HUDEP-2 (cell line): ENCODE measurements at regions not wholly inside any gene's neighbourhood (a gene's known extent, or its start where the extent isn't known, plus 50 kb on each side); places are given as distances from the start of the nearest gene placed in this dataset.
"Not testable (repeated sequence)": the region's sequence is repeated elsewhere in the genome, so short reads cannot be mapped to it uniquely, and the experiment has no call there.

ENCODE experiments used
- DNase-seq, 76 experiments: peaks; one replicate each; lab custom pipeline; 2025; ENCODE audit not compliant: unreplicated experiment in 76 of 76; lab: John Stamatoyannopoulos, UW

DNA sequence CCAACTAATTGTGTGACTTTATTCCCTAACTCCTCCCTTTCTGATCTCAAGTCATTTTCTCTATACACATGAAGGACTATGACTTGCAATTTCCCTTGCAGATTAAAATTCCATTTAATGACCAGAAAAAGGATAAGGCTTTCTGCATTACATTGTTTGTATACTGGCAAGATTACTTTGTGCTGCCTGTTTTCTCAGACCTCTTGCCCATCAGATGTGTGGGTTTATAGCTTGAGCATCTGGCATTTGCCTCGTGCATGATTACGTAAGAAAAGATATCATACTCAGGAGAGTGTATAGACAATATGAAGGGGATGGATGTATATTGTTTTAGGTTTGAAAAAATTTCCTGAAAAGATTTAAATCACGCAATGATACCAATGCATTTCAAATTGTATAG, 593.8 kb upstream of the SLIT2 start:
- no peak for DNase-seq

GRCh38 chr4:19655666-19656065, 596.0 kb upstream of the SLIT2 start:
- DNase-seq, result no peak

- no peak for DNase-seq
Observed at GRCh38 chr4:19650903-19651864, 600.5 kb upstream of the SLIT2 start.

DNA sequence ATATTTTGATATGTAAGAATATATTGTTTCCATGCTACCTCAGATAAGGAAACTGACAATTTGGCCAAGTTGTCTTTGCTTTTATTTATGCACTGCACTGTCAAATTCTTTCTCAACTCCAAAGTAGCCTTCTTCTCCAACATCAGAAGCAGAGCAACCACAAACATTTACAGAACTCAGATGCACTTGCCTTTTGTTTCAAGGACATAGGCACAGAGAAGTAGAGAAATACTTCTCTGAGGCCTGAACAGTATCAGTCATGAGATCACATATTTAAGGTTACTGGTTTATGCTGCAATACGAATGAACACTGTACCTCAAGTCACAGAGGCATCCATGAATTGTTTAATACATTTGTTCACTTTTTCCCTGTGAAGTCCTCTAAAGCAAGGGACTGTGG, 606.1 kb upstream of the SLIT2 start:
- no peak for DNase-seq

DNA sequence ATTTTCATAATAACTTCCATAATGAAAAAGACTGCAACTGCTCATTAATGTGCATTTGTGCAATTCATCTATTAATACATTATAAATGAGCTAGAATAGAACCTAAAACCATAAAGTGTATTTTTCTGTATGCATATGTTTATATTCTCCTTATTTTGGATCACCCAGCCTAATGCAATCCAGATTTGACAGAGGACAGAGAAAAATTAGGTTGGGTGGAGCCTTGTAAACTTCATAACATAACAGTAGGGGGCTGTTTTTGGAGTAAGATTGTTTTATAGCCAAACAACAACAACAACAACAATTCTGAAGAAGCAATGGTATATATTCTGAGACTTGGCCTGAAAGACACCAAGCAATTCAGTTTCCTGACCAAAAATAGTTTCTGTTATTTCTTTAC, 615.3 kb upstream of the SLIT2 start:
- DNase-seq, result no peak

GRCh38 chr4:19631814-19632213, 619.9 kb upstream of the SLIT2 start:
- no peak for DNase-seq

DNA sequence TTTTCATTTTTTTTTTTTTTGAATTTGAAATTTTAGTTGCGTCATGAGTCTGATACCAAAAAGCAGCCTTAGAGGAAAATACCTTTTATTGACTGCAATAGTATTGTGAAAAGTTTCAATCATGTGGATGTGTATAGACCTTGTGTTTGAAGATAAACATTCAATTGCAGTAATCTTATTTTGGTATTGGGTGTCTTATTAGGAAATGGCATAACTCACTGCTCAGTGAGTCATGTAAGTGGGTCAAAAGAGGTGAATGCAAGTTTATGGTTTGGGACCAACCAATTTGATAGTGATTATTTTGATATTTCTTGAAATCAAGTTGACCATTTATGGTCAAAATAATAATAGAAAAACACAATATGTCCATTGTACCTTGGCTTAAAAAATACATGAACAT, 627.8 kb upstream of the SLIT2 start:
- DNase-seq, result no peak

DNA sequence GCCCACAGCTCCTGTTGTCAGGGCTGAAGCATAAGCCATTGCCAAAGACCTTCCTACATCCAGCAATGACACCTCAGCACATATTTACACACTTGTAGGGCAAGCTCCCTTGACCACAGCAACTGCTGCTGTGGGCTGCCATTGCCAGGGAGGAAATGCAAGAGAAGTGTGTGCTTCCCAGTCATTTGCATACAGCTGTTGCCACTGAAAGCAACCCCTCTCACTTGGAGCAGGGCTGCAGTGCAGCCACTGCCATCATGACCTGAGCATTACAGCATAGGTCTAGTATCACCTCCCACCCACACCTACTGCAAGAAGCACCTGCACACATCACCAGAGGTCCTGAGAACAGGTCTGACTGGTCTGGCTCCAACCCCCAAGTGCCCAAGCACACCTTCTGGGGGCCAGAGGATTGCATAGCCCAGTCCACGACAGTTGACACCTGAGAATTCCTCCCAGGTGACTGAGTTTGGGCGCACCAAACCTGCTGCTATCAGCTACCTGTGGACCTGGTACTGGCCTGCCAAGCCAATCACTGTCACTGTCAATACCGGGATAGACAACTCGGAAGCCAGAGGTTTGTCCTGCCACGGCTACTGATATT, 636.5 kb upstream of the SLIT2 start:
- no peak for DNase-seq

DNA sequence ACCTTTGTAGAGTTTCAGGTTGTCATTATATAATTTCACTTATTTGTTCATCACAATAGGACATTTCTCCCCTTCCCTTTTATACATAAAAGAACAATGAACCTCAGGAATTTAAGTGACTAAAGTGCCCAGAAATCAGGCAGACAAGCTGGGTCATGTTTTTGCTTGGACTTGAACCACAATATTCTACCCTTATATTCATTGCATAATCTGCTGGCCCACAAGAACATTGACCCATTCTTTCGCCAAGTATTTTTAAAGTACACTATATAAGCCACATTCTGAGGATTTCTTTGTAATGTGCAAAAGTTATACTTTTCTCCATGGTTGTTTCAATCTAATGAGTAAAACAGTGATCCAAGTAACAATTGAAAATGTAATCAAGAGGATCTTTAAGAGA, 637.5 kb upstream of the SLIT2 start:
- no peak for DNase-seq

GRCh38 chr4:19596342-19596741, 655.4 kb upstream of the SLIT2 start:
- no peak for DNase-seq

DNA sequence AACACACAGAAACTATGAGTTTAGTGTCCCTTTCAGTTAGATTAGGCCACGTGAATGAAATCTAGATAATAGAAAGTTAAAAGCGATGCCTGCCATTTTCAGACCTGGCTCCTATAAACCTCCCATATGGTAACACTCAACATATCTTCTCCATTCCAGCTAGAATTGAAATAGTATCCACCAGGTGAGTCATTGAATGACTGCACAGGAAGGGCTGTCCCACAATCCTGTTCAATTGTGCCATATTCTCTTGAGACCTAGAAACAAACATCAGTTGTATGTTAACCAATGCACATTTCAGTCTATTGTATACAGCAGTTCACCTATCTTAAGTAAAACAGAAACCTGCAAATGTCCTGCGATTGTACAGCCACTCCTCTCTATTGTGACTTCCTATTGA, 659.3 kb upstream of the SLIT2 start:
- DNase-seq, result no peak

DNA sequence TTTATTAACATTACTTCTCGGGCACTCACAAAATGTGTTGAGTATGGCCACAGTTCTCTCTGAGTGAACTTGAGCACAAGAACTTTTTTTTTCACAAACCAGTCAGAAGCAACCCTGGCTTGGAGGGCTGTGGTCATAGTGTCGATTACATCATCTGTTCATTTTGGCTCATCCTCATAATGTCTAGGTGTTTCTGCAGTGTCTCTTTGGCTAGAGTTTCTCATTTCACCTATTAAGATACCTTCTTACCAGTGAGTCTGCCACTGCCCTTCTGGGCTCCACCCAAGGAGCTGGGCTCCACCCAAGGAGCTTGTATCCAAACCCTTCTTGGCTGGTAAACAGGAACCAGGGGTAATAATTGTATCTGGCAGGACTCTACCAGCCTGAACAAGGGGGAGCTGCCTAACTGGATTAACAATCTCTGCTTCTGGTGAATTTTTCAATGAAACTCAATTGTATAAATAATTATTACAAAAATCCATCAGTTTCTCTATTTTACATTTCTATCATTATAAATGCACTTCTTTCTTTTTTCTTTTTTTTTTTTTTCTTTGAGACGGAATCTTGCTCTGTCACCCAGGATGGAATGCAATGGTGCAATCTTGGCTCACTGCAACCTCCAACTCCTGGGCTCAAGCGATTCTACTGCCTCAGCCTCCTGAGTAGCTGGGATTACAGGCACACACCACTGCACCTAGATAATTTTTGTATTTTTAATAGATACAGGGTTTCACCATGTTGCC, 667.7 kb upstream of the SLIT2 start:
- DNase-seq, result no peak

- no peak for DNase-seq
Observed at GRCh38 chr4:19580095-19580494, 671.6 kb upstream of the SLIT2 start.

DNA sequence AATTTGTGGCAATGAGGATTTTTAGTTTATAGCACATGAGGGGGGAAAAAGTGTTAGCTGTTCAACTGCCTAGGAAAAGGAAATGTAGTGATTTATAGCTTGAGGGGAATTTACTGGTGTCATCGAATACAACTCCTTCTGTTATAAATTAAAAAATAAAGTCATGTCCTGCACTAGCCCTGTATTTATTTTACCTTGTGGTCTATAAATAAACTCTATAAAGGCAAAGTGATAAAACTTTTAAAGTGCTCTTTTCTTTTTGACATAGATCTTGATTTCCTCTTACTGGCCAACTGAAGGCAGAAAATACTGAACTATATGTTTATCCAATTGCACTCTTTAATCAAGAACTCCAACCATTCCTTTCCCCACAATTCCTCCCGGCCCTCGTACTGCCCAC, 672.1 kb upstream of the SLIT2 start:
- DNase-seq, result no peak

DNA sequence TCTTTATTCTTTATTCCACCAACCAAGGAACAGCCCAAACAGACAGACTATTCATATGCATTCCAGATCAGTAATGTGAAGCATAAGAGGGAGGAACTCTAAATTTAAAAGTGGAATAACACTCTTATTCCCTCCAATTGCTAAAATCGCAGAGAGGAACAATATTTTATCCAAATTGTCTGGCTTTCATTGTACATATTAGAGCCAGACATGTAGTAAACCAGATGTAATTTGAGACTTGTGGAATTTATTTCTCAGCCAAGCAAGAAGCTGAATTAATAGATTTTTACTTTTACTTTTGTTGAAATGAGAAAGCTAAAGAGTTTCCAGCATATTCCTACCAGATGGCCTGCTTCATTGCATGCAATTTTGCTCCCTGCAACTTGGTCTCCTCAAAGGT, 674.6 kb upstream of the SLIT2 start:
- DNase-seq, result no peak

DNA sequence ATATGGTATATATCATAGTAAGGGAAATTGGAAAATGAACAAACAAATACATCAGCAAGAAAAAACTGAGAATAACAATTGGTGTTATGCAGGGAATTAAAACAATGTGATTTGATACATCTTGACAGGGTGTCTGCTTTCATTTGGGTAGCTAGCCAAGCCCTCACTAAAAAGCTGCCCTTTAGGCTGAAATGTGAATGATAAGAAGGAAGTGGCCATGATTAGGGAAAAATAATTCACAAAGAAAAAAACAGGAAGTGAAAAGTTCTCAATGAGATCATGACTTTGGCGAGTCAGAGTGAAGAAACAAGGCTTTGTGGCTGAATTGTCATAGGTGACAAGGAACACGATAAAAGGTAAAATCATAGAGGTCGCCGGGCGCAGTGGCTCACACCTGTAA, 675.8 kb upstream of the SLIT2 start:
- DNase-seq, result no peak

DNA sequence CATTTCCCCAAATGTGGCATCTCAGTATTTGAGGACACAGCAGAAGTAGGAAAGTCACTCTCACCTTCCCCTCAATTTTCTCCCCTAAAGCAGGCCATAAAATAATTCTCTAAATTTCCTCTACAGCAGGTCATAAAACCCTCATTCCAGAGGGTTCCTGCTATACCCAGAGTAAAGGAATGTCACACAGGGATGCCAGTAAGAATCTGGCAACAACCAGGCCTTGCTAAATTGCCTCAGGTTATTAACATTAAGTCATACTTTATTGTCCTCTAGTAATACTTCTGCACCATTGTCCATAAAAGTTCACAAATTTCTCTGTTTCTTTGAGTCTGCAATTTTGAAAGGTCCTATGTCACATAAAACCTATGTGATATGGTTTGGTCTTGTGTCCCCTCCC, 685.7 kb upstream of the SLIT2 start:
- no peak for DNase-seq

DNA sequence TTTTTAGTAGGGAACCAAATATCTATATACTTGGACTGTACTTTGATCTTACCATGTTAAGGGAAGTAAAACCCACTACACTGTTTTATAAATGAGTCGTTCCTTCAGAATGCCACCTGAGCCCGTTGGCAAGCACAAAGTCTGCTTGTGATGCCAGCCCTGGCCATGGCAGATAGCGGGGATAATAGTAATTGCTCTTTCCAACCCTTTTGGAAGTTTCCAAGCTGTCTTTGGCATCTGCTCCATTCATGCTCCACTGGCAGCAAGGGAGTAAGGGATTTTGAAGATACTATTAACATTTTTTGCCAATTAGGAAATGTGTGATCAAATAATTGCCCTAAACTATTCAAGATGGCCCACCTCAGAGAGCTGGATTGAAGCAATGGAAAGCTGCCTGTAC, 689.2 kb upstream of the SLIT2 start:
- DNase-seq, result no peak

- DNase-seq, result no peak
Observed at GRCh38 chr4:19557161-19557560, 694.5 kb upstream of the SLIT2 start.

DNA sequence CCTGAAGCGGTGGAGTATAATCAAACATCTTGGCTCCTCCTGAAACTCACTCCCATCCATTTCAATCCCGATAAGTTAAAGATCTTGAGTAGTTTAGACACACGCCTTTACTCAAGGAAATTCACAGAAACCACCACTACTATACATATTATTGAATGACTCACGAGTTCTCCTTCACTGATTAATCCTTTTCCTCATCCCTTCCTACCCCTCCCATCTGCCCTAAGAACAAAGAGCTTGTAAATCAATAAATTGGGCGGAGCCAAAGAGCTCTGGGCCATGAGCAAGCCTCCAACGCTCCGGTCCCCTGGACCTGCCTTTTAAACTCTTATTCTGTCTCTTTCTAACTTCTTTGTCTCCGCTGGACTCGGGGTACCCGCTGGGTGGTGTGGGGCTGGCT, 695.4 kb upstream of the SLIT2 start:
- DNase-seq, result not testable (repeated sequence)

GRCh38 chr4:19547463-19547862, 704.2 kb upstream of the SLIT2 start:
- no peak for DNase-seq
